Spleen (tissue), 11 donors: ENCODE measurements at regions not wholly inside any gene's neighbourhood (a gene's known extent, or its start where the extent isn't known, plus 50 kb on each side); places are given as distances from the start of the nearest gene placed in this dataset.

ENCODE experiments used
- DNase-seq: peaks from one replicate; pipeline ENCODE4 v3.0.0-alpha.2; 2020
- H3K27ac ChIP-seq, 8 donors: fragments of 200-600 bp; sonication (generic) in 7 of 8; 1 replicate in 4 of 8; 2 replicates in 4 of 8; pipeline versions ENCODE4 v1.5.0 to v1.8.0; 2016 to 2021; ENCODE audit warnings: inconsistent platforms in 4 of 8, mild to moderate bottlenecking in 4 of 8, moderate library complexity in 1 of 8
- H3K27me3 ChIP-seq, 7 donors: fragments of 200-600 bp; sonication (generic) in 6 of 7; replicated peaks in 1 of 7; 1 replicate in 4 of 7; 2 replicates in 3 of 7; pipeline versions ENCODE4 v1.5.0 to v1.8.0; 2016 to 2021; ENCODE audit warnings: inconsistent platforms in 3 of 7, mild to moderate bottlenecking in 1 of 7
- H3K36me3 ChIP-seq, 6 donors: fragments of 200-600 bp; sonication (generic) in 5 of 6; 1 replicate in 4 of 6; 2 replicates in 2 of 6; pipeline versions ENCODE4 v1.5.0 to v1.8.0; 2016 to 2021; ENCODE audit warnings: inconsistent platforms in 2 of 6
- H3K4me1 ChIP-seq, 6 donors: fragments of 200-600 bp; sonication (generic) in 5 of 6; 1 replicate in 3 of 6; 2 replicates in 3 of 6; pipeline versions ENCODE4 v1.5.0 to v1.8.0; 2016 to 2021; ENCODE audit warnings: inconsistent platforms in 3 of 6
- H3K4me3 ChIP-seq, 8 donors: fragments of 200-600 bp; sonication (generic) in 7 of 8; 1 replicate in 4 of 8; 2 replicates in 4 of 8; pipeline versions ENCODE4 v1.5.0 to v1.8.0; 2016 to 2021; ENCODE audit warnings: inconsistent platforms in 4 of 8, mild to moderate bottlenecking in 4 of 8, moderate library complexity in 2 of 8
- H3K9me3 ChIP-seq, 8 donors: fragments of 200-600 bp; sonication (generic) in 7 of 8; 1 replicate in 4 of 8; 2 replicates in 4 of 8; pipeline versions ENCODE4 v1.5.0 to v1.8.0; 2016 to 2021; ENCODE audit warnings: inconsistent platforms in 4 of 8
- POLR2A ChIP-seq, 3 donors: fragments of 450-650 bp; IDR thresholded peaks; one replicate each; pipeline ENCODE4 v1.5.1; 2017; ENCODE audit warnings: antibody characterized with exemption in 3 of 3, mild to moderate bottlenecking in 1 of 3
- POLR2AphosphoS5 ChIP-seq, 3 donors: sonication (generic); formaldehyde crosslinking; IDR thresholded peaks; one replicate each; pipeline ENCODE4 v1.5.1; 2017; ENCODE audit warnings: antibody characterized with exemption in 3 of 3
- WGBS, 5 donors: extraction: QIAGEN DNeasy Blood & Tissue Kit in 3 of 5; methylation state at CpG; one replicate each; pipeline versions ENCODE4 v1.1.5 to v1.1.7; 2013 to 2018; 5-methylcytosine and 5-hydroxymethylcytosine counted together
- intact Hi-C: fragments of 100-400 bp; cut with DNase I; formaldehyde crosslinking; loops from one replicate; pipeline ENCODE4 v1.15.0; 2023; ENCODE audit warnings: low total_unique reads
- TF ChIP-seq, protein P1 (sequence below), 11 experiments: fragments of 200-600 bp in 7 of 11; fragments of 450-650 bp in 4 of 11; sonication (generic) in 4 of 11; IDR thresholded peaks in 8 of 11; conservative IDR thresholded peaks in 3 of 11; 1 replicate in 7 of 11; 2 replicates in 4 of 11; pipeline versions ENCODE4 v1.4.0 to v1.8.0; 2016 to 2021; ENCODE audit warnings: antibody characterized with exemption in 11 of 11, inconsistent platforms in 4 of 11, mild to moderate bottlenecking in 1 of 11
- donor health status: healthy with polysubstance abuse.
- donor health status: DM: no; HTN: no; CAD: no; lungs with moderate emphysema.
- donor health status: DM: no; HTN: no; CAD: no.
- donor health status: Bipolar disorder and iron deficiency.
- donor health status: healthy.
- donor health status: DM: no; HTN: no; CAD: no.
- donor health status: DM: yes; HTN: yes; CAD: no.

DNA sequence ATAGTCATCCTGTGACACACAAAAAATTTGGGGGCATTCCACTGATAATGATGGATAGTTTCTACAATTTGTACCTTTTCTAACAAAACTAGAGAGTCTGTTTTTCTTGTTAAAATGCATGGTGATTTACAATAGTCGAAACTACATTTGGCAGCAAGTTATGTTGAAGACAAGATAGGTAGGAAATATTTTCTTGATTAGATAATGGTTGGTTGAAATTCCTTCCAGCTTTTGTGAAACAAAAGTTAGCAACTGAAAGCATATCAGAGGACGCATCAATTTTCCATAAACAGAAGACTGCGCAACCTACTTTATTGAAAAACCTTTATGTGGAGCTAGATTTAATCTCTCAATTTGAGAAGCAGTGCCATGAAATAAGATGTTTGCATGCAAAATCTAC lies 155.8 kb upstream of the GLI3 start:
- H3K36me3 ChIP-seq = no peaks in the 10 kb centered on the region
- WGBS, 5 donors = 89 to 97% (median 91%) methylated on average over 3 of the region's 3 CpGs
- H3K4me1 ChIP-seq = no peaks in the 10 kb centered on the region
- no peak overlapping the region for H3K27ac ChIP-seq
- H3K9me3 ChIP-seq = no peaks in the 10 kb centered on the region
- no peak overlapping the region for H3K4me3 ChIP-seq
- intact Hi-C loops = no loop called here
- no peak for DNase-seq
- TF ChIP-seq POLR2A (IDR thresholded peaks at IDR 0.05) (no peak), POLR2AphosphoS5 (IDR thresholded peaks at IDR 0.05) (no peak)
- TF ChIP-seq, protein P1, sequence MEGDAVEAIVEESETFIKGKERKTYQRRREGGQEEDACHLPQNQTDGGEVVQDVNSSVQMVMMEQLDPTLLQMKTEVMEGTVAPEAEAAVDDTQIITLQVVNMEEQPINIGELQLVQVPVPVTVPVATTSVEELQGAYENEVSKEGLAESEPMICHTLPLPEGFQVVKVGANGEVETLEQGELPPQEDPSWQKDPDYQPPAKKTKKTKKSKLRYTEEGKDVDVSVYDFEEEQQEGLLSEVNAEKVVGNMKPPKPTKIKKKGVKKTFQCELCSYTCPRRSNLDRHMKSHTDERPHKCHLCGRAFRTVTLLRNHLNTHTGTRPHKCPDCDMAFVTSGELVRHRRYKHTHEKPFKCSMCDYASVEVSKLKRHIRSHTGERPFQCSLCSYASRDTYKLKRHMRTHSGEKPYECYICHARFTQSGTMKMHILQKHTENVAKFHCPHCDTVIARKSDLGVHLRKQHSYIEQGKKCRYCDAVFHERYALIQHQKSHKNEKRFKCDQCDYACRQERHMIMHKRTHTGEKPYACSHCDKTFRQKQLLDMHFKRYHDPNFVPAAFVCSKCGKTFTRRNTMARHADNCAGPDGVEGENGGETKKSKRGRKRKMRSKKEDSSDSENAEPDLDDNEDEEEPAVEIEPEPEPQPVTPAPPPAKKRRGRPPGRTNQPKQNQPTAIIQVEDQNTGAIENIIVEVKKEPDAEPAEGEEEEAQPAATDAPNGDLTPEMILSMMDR (IDR thresholded peaks at IDR 0.05 in 8 of 11, conservative IDR thresholded peaks at IDR 0.05 in 3 of 11) = no peak
- peaks cover 0 to 3% (median 0%) of the 10 kb centered on the region in 7 donors for H3K27me3 ChIP-seq

DNA sequence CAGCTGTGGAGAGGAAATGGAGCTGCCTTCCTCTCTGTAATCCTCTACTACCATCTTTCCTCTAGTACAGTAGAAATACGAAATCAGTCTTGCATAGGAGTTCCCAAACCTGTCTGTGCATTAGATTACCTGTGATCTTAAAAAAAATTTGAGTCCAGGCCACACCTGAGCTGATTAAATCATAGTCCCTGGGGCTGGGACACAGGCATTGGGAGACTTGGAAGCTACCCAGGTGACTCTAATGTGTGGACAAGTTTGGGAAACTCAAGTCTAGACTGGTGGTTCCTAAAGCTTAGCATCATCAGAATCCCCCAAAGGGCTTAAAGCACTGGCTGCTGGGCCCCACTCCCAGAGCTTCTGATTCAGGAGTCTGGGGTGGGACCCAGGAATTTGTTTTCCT lies 152.7 kb upstream of the GLI3 start:
- Histone ChIP-seq H3K27ac (no peak overlapping the region), H3K4me1 (no peaks in the 10 kb centered on the region), H3K9me3 (no peaks in the 10 kb centered on the region), H3K36me3 (no peaks in the 10 kb centered on the region), H3K27me3 (no peaks in the 10 kb centered on the region), H3K4me3 (no peak overlapping the region)
- WGBS, 5 donors = 74 to 88% (median 82%) methylated on average over 1 of the region's 1 CpG
- TF ChIP-seq POLR2A (IDR thresholded peaks at IDR 0.05) (no peak), POLR2AphosphoS5 (IDR thresholded peaks at IDR 0.05) (no peak)
- TF ChIP-seq, protein P1 (IDR thresholded peaks at IDR 0.05 in 8 of 11, conservative IDR thresholded peaks at IDR 0.05 in 3 of 11) = no peak
- no peak for DNase-seq
- intact Hi-C loops = no loop called here

DNA sequence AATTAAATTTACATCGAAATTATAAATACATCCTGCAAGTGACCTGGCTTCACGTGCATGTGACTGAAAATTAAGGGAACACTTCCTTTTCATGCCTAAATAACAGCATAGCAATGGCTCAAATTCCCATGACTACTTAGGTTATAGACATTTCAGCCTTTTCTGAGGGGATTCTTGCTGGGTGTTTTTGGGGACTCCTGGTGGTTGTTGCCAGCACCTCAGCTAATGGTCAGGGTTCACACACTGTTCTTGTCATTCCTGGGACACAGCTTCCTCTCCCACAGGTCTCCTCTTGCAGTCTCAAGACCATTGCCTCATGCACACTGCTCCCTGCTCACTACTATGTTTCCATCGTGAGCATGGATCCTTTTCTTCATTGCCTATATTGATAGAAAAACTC lies 148.9 kb upstream of the GLI3 start:
- DNase-seq = no peak
- intact Hi-C loops = no loop called here
- no peaks in the 10 kb centered on the region for H3K27me3 ChIP-seq
- TF ChIP-seq, protein P1 (IDR thresholded peaks at IDR 0.05 in 8 of 11, conservative IDR thresholded peaks at IDR 0.05 in 3 of 11) = no peak
- no peak for TF ChIP-seq POLR2AphosphoS5 (IDR thresholded peaks at IDR 0.05)
- TF ChIP-seq POLR2A (IDR thresholded peaks at IDR 0.05) = no peak
- H3K4me1 ChIP-seq = no peaks in the 10 kb centered on the region
- WGBS, 5 donors = 85 to 95% (median 91%) methylated on average over 3 of the region's 3 CpGs
- H3K9me3 ChIP-seq = no peaks in the 10 kb centered on the region
- H3K36me3 ChIP-seq = no peaks in the 10 kb centered on the region
- no peak overlapping the region for H3K4me3 ChIP-seq
- H3K27ac ChIP-seq = no peak overlapping the region

DNA sequence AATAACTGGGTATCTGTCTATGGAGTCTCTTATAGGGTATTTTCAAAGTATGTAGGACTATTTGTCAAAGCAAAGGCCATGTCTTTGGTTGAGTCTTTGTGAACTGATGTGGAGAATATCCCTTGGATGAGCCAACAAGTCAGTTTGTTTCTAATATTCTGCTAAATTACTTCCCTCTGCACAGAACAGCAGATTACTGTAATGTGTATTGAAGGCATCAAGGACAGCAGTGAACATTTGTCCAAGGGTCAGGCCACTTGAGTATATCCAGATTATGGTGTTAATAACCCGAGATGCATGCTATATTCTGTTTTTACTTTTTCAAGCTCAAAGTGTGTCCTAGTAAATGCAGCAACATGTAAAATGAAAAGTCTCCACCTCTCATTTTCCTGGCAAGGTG lies 144.2 kb upstream of the GLI3 start:
- Histone ChIP-seq H3K36me3 (no peaks in the 10 kb centered on the region), H3K27me3 (no peaks in the 10 kb centered on the region), H3K9me3 (no peaks in the 10 kb centered on the region), H3K4me3 (no peak overlapping the region), H3K27ac (no peak overlapping the region), H3K4me1 (no peaks in the 10 kb centered on the region)
- no peak for DNase-seq
- WGBS, 5 donors = 63 to 93% (median 81%) methylated on average over 1 of the region's 1 CpG
- TF ChIP-seq POLR2A (IDR thresholded peaks at IDR 0.05) (no peak), POLR2AphosphoS5 (IDR thresholded peaks at IDR 0.05) (no peak)
- TF ChIP-seq, protein P1 (IDR thresholded peaks at IDR 0.05 in 8 of 11, conservative IDR thresholded peaks at IDR 0.05 in 3 of 11) = no peak
- intact Hi-C loops = no loop called here
